Sigmoid colon (tissue), 4 donors: ENCODE measurements at regions not wholly inside any gene's neighbourhood (a gene's known extent, or its start where the extent isn't known, plus 50 kb on each side); places are given as distances from the start of the nearest gene placed in this dataset.

Source experiments
- CTCF ChIP-seq, 4 experiments: fragments of 450-650 bp in 3 of 4; fragments of 200-600 bp in 1 of 4; IDR thresholded peaks; one replicate each; pipeline ENCODE4 v1.5.1; 2016 to 2019; ENCODE audit warnings: antibody characterized with exemption in 4 of 4, mild to moderate bottlenecking in 3 of 4, moderate library complexity in 2 of 4
- EP300 ChIP-seq, 4 donors: sonication (generic); formaldehyde crosslinking; IDR thresholded peaks; one replicate each; pipeline ENCODE4 v1.6.1; 2017; ENCODE audit warnings: antibody characterized with exemption in 4 of 4
- POLR2A ChIP-seq, 2 donors: fragments of 450-650 bp; IDR thresholded peaks; one replicate each; pipeline ENCODE4 v1.6.1; 2016; ENCODE audit warnings: antibody characterized with exemption in 2 of 2, mild to moderate bottlenecking in 2 of 2, moderate library complexity in 2 of 2
- POLR2AphosphoS5 ChIP-seq, 4 donors: sonication (generic); formaldehyde crosslinking; IDR thresholded peaks; one replicate each; pipeline ENCODE4 v1.6.1; 2017; ENCODE audit warnings: antibody characterized with exemption in 4 of 4

GRCh38 chr11:45094958-45095690 lies 51.3 kb upstream of the PRDM11 start:
- no peak for TF ChIP-seq CTCF (IDR thresholded peaks at IDR 0.05)
- no peak for TF ChIP-seq POLR2A (IDR thresholded peaks at IDR 0.05)
- no peak for TF ChIP-seq EP300 (IDR thresholded peaks at IDR 0.05)
- no peak for TF ChIP-seq POLR2AphosphoS5 (IDR thresholded peaks at IDR 0.05)
